ENCODE measurements at regions not wholly inside any gene's neighbourhood (a gene's known extent, or its start where the extent isn't known, plus 50 kb on each side); places are given as distances from the start of the nearest gene placed in this dataset.

- no peak for DNase-seq (ENCODE audit: low spot score)
Observed at GRCh38 chr14:98889836-98890185, 382.2 kb downstream of the BCL11B start.

GRCh38 chr14:98890556-98891340 is 381.2 kb downstream of the BCL11B start:
- DNase-seq (ENCODE audit: low spot score) = no peak

GRCh38 chr14:98893675-98894074 is 378.3 kb downstream of the BCL11B start:
- no peak for DNase-seq (ENCODE audit: low spot score)

GRCh38 chr14:98894600-98894999 is 377.4 kb downstream of the BCL11B start:
- no peak for DNase-seq (ENCODE audit: low spot score)

- DNase-seq (ENCODE audit: low spot score) = no peak
Observed at GRCh38 chr14:98896449-98896848, 375.5 kb downstream of the BCL11B start.

GRCh38 chr14:98897605-98898309 is 374.2 kb downstream of the BCL11B start:
- peak; percentile 6 for DNase-seq (ENCODE audit: low spot score)

- no peak for DNase-seq (ENCODE audit: low spot score)
Observed at GRCh38 chr14:98899441-98899840, 372.6 kb downstream of the BCL11B start.

- no peak for DNase-seq (ENCODE audit: low spot score)
Observed at GRCh38 chr14:98900236-98900635, 371.8 kb downstream of the BCL11B start.

GRCh38 chr14:98900798-98901197 is 371.2 kb downstream of the BCL11B start:
- DNase-seq (ENCODE audit: low spot score) = peak; percentile 22

- no peak for DNase-seq (ENCODE audit: low spot score)
Observed at GRCh38 chr14:98901511-98902205, 370.3 kb downstream of the BCL11B start.

GRCh38 chr14:98903371-98903770 is 368.6 kb downstream of the BCL11B start:
- no peak for DNase-seq (ENCODE audit: low spot score)

GRCh38 chr14:98904677-98905076 is 367.3 kb downstream of the BCL11B start:
- no peak for DNase-seq (ENCODE audit: low spot score)

- DNase-seq (ENCODE audit: low spot score) = no peak
Observed at GRCh38 chr14:98906123-98906995, 365.6 kb downstream of the BCL11B start.

- no peak for DNase-seq (ENCODE audit: low spot score)
Observed at GRCh38 chr14:98907271-98907670, 364.7 kb downstream of the BCL11B start.

GRCh38 chr14:98908050-98908449 is 363.9 kb downstream of the BCL11B start:
- DNase-seq (ENCODE audit: low spot score) = no peak

GRCh38 chr14:98909251-98909944 is 362.6 kb downstream of the BCL11B start:
- DNase-seq (ENCODE audit: low spot score) = no peak

GRCh38 chr14:98910061-98910460 is 361.9 kb downstream of the BCL11B start:
- no peak for DNase-seq (ENCODE audit: low spot score)

- no peak for DNase-seq (ENCODE audit: low spot score)
Observed at GRCh38 chr14:98912655-98913054, 359.3 kb downstream of the BCL11B start.

GRCh38 chr14:98913967-98914650 is 357.9 kb downstream of the BCL11B start:
- no peak for DNase-seq (ENCODE audit: low spot score)

GRCh38 chr14:98914942-98915341 is 357.1 kb downstream of the BCL11B start:
- DNase-seq (ENCODE audit: low spot score) = no peak

GRCh38 chr14:98915625-98916024 is 356.4 kb downstream of the BCL11B start:
- no peak for DNase-seq (ENCODE audit: low spot score)

All from left forelimb (tissue), 1 donor.